ENCODE measurements at regions not wholly inside any gene's neighbourhood (a gene's known extent, or its start where the extent isn't known, plus 50 kb on each side); places are given as distances from the start of the nearest gene placed in this dataset.

DNA sequence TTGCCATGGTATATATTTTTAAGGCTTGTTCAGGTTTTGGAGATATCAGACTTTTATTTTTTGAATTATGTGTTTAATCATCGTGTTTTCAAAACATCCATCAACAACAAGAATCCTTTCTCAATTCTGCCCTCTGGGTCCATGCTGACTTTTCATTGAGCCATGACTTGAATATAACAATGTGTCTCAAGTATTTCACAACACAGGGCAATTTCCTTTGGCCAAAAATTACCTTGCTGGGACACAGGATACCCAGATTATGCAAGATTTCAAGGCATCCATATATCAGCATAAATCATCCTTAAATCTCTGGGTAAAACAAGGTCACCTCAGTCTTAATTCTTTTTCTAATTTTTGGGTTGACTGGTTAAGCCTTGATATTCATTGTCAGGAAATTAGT is 411.2 kb upstream of the USP24 start:
- TF ChIP-seq FOXP2 (optimal IDR thresholded peaks at IDR 0.05; ENCODE audit: control extremely low read depth, extremely low read length, insufficient read depth) (no peak), EZH2 (IDR thresholded peaks at IDR 0.05) (no peak), POLR2AphosphoS5 (IDR thresholded peaks at IDR 0.05; ENCODE audit: borderline replicate concordance, low read depth, low read length) (no peak)

DNA sequence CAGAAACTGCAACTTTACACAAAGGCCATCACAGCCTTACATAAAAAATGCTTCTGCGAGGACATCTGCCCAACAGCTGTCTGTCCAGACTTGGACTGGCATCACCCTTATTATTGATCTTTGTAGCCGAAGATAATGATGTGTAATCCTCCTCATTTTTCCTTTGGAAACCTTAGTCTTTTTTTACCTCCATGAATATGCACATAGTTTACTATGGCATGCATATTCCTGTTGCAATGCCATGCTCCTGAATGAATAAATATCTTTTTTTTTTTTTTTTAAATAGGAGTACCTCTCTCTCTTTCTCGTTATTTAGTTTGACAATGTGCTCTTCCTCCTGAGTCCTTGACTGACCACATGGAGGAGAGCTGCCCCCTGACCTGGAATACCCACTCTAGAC is 409.6 kb upstream of the USP24 start:
- H3K36me3 ChIP-seq (ENCODE audit: insufficient read depth, low read length) = no peaks in the 10 kb centered on the region
- DNase-seq (ENCODE audit: low read depth, low spot score) = no peak
- no peaks in the 10 kb centered on the region for H3K9me3 ChIP-seq (ENCODE audit: low read depth, low read length)
- H3K9ac ChIP-seq (ENCODE audit: insufficient read length) = no peak overlapping the region
- no peak for TF ChIP-seq EZH2 (IDR thresholded peaks at IDR 0.05)
- TF ChIP-seq FOXP2 (optimal IDR thresholded peaks at IDR 0.05; ENCODE audit: control extremely low read depth, extremely low read length, insufficient read depth) = no peak
- no peak for TF ChIP-seq POLR2AphosphoS5 (IDR thresholded peaks at IDR 0.05; ENCODE audit: borderline replicate concordance, low read depth, low read length)
- no peak overlapping the region for H3K4me3 ChIP-seq
- H3K27ac ChIP-seq = no peak overlapping the region

More for the DNA sequence above, 411.2 kb upstream of the USP24 start:
- Histone ChIP-seq H3K9ac (ENCODE audit: insufficient read length) (no peak overlapping the region), H3K4me3 (no peak overlapping the region), H3K9me3 (ENCODE audit: low read depth, low read length) (no peaks in the 10 kb centered on the region), H3K27ac (no peak overlapping the region), H3K36me3 (ENCODE audit: insufficient read depth, low read length) (no peaks in the 10 kb centered on the region)
- DNase-seq (ENCODE audit: low read depth, low spot score) = no peak

GRCh38 chr1:55623311-55623710 is 408.1 kb upstream of the USP24 start:
- no peak overlapping the region for H3K27ac ChIP-seq
- H3K4me3 ChIP-seq = no peak overlapping the region
- TF ChIP-seq POLR2AphosphoS5 (IDR thresholded peaks at IDR 0.05; ENCODE audit: borderline replicate concordance, low read depth, low read length) = no peak
- TF ChIP-seq FOXP2 (optimal IDR thresholded peaks at IDR 0.05; ENCODE audit: control extremely low read depth, extremely low read length, insufficient read depth) = no peak
- TF ChIP-seq EZH2 (IDR thresholded peaks at IDR 0.05) = no peak
- no peaks in the 10 kb centered on the region for H3K9me3 ChIP-seq (ENCODE audit: low read depth, low read length)
- H3K9ac ChIP-seq (ENCODE audit: insufficient read length) = no peak overlapping the region
- H3K36me3 ChIP-seq (ENCODE audit: insufficient read depth, low read length) = no peaks in the 10 kb centered on the region
- DNase-seq (ENCODE audit: low read depth, low spot score) = no peak

GRCh38 chr1:55622074-55622473 is 406.9 kb upstream of the USP24 start:
- DNase-seq (ENCODE audit: low read depth, low spot score) = no peak
- Histone ChIP-seq H3K9ac (ENCODE audit: insufficient read length) (no peak overlapping the region), H3K9me3 (ENCODE audit: low read depth, low read length) (no peaks in the 10 kb centered on the region), H3K27ac (no peak overlapping the region), H3K36me3 (ENCODE audit: insufficient read depth, low read length) (no peaks in the 10 kb centered on the region), H3K4me3 (no peak overlapping the region)
- TF ChIP-seq POLR2AphosphoS5 (IDR thresholded peaks at IDR 0.05; ENCODE audit: borderline replicate concordance, low read depth, low read length) (no peak), EZH2 (IDR thresholded peaks at IDR 0.05) (no peak), FOXP2 (optimal IDR thresholded peaks at IDR 0.05; ENCODE audit: control extremely low read depth, extremely low read length, insufficient read depth) (no peak)

DNA sequence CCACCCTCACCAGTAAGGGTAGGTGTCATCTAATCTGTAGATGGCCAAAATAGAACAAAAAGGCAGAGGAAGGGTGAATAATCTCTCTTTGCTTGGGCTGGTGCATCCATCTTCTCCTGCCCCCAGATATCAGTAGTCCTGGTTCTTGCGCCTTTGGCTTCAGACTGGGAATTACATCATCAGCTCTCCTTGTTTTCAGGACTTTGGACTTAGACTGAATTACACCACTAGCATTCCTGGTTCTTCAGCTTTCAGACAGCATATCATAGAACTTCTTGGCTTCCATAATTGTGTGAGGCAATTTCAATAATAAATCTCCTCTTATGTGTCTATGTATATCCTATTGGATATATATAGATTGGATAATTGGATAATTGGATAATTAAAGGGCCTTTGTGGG is 403.0 kb upstream of the USP24 start:
- Histone ChIP-seq H3K4me3 (no peak overlapping the region), H3K9me3 (ENCODE audit: low read depth, low read length) (no peaks in the 10 kb centered on the region), H3K36me3 (ENCODE audit: insufficient read depth, low read length) (no peaks in the 10 kb centered on the region), H3K9ac (ENCODE audit: insufficient read length) (no peak overlapping the region), H3K27ac (no peak overlapping the region)
- no peak for DNase-seq (ENCODE audit: low read depth, low spot score)
- TF ChIP-seq FOXP2 (optimal IDR thresholded peaks at IDR 0.05; ENCODE audit: control extremely low read depth, extremely low read length, insufficient read depth) (no peak), EZH2 (IDR thresholded peaks at IDR 0.05) (no peak), POLR2AphosphoS5 (IDR thresholded peaks at IDR 0.05; ENCODE audit: borderline replicate concordance, low read depth, low read length) (no peak)

GRCh38 chr1:55617288-55617982 is 402.3 kb upstream of the USP24 start:
- H3K9ac ChIP-seq (ENCODE audit: insufficient read length) = no peak overlapping the region
- no peak for TF ChIP-seq EZH2 (IDR thresholded peaks at IDR 0.05)
- TF ChIP-seq FOXP2 (optimal IDR thresholded peaks at IDR 0.05; ENCODE audit: control extremely low read depth, extremely low read length, insufficient read depth) = no peak
- TF ChIP-seq POLR2AphosphoS5 (IDR thresholded peaks at IDR 0.05; ENCODE audit: borderline replicate concordance, low read depth, low read length) = no peak
- no peak overlapping the region for H3K27ac ChIP-seq
- no peak overlapping the region for H3K4me3 ChIP-seq
- H3K36me3 ChIP-seq (ENCODE audit: insufficient read depth, low read length) = no peaks in the 10 kb centered on the region
- DNase-seq (ENCODE audit: low read depth, low spot score) = no peak
- H3K9me3 ChIP-seq (ENCODE audit: low read depth, low read length) = no peaks in the 10 kb centered on the region

DNA sequence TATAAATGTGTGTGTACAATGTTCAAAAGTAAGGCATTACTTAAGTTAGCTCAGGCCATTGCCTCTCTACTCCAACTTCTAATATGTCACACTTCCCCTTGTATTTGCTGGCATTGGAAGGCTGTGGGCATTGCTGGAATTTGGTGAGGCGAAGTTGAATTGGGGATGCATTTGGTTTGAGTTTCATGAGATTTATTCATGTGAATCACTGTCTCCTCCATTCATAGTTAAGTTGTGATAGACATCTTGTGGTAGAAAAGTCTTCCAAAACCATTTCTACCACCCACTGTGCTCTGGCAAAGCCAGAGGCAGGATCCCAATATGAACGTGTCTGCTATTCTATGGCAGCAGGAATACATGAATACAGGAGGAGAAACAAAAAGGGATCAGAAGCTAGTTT is 397.8 kb upstream of the USP24 start:
- Histone ChIP-seq H3K9me3 (ENCODE audit: low read depth, low read length) (no peaks in the 10 kb centered on the region), H3K27ac (no peak overlapping the region), H3K36me3 (ENCODE audit: insufficient read depth, low read length) (no peaks in the 10 kb centered on the region), H3K4me3 (no peak overlapping the region), H3K9ac (ENCODE audit: insufficient read length) (no peak overlapping the region)
- TF ChIP-seq EZH2 (IDR thresholded peaks at IDR 0.05) (no peak), FOXP2 (optimal IDR thresholded peaks at IDR 0.05; ENCODE audit: control extremely low read depth, extremely low read length, insufficient read depth) (no peak), POLR2AphosphoS5 (IDR thresholded peaks at IDR 0.05; ENCODE audit: borderline replicate concordance, low read depth, low read length) (no peak)
- DNase-seq (ENCODE audit: low read depth, low spot score) = no peak

DNA sequence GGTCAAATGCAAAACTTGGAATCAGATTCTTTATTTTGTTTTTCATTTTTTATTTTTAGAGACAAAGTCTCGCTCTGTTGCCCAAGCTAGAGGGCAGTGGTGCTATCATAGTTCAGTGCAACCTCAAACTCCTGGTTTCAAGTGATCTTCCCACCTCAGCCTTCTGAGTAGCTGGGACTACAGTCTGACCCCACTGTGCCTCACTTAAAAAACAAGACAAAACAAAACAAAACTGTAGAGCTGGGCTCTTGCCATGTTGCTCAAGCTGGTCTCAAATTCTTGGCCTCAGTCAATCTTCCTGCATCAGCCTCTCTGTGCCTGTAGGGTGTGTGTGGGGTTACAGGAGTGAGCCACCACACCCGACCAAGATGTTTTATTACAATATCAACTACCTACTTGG is 396.0 kb upstream of the USP24 start:
- H3K9me3 ChIP-seq (ENCODE audit: low read depth, low read length) = no peaks in the 10 kb centered on the region
- H3K36me3 ChIP-seq (ENCODE audit: insufficient read depth, low read length) = no peaks in the 10 kb centered on the region
- DNase-seq (ENCODE audit: low read depth, low spot score) = no peak
- no peak overlapping the region for H3K9ac ChIP-seq (ENCODE audit: insufficient read length)
- H3K4me3 ChIP-seq = no peak overlapping the region
- H3K27ac ChIP-seq = no peak overlapping the region
- TF ChIP-seq POLR2AphosphoS5 (IDR thresholded peaks at IDR 0.05; ENCODE audit: borderline replicate concordance, low read depth, low read length) (no peak), EZH2 (IDR thresholded peaks at IDR 0.05) (no peak), FOXP2 (optimal IDR thresholded peaks at IDR 0.05; ENCODE audit: control extremely low read depth, extremely low read length, insufficient read depth) (no peak)

- DNase-seq (ENCODE audit: low read depth, low spot score) = no peak
- TF ChIP-seq EZH2 (IDR thresholded peaks at IDR 0.05) (no peak), FOXP2 (optimal IDR thresholded peaks at IDR 0.05; ENCODE audit: control extremely low read depth, extremely low read length, insufficient read depth) (no peak), POLR2AphosphoS5 (IDR thresholded peaks at IDR 0.05; ENCODE audit: borderline replicate concordance, low read depth, low read length) (no peak)
- Histone ChIP-seq H3K9me3 (ENCODE audit: low read depth, low read length) (no peaks in the 10 kb centered on the region), H3K27ac (no peak overlapping the region), H3K4me3 (no peak overlapping the region), H3K9ac (ENCODE audit: insufficient read length) (no peak overlapping the region), H3K36me3 (ENCODE audit: insufficient read depth, low read length) (no peaks in the 10 kb centered on the region)
Observed at GRCh38 chr1:55610203-55610602, 395.0 kb upstream of the USP24 start.
